RWPE1 (cell line): ENCODE measurements at regions not wholly inside any gene's neighbourhood (a gene's known extent, or its start where the extent isn't known, plus 50 kb on each side); places are given as distances from the start of the nearest gene placed in this dataset.

ENCODE experiments used
- CTCF ChIA-PET: fragments of 350-600 bp; sonication (Branson Sonifier 250); formaldehyde crosslinking; extraction: SDS; loops from one replicate; lab custom pipeline; 2021; lab: Yijun Ruan, JAX
- POLR2A ChIA-PET: fragments of 400-600 bp; formaldehyde crosslinking; extraction: SDS; loops from one replicate; lab custom pipeline; 2020; ENCODE audit warnings: antibody characterized with exemption; ENCODE audit not compliant: low non-redundant PET; lab: Yijun Ruan, JAX
- DNase-seq: peaks from one replicate; pipeline ENCODE4 v3.0.0; 2012; ENCODE audit warnings: low spot score
- H3K27ac ChIP-seq: fragments of 450-650 bp; 2 replicates; pipeline ENCODE4 v1.5.1; 2017
- CTCF ChIP-seq: fragments of 450-650 bp; conservative IDR thresholded peaks from 2 replicates; pipeline ENCODE4 v1.5.1; 2017; ENCODE audit warnings: low read depth, mild to moderate bottlenecking

- ChIA-PET CTCF (no interaction called here), POLR2A (no interaction called here)
- no peak for TF ChIP-seq CTCF
- no peak overlapping the region for H3K27ac ChIP-seq
- no peak for DNase-seq
Observed at GRCh38 chr7:110051372-110051771, 1039.6 kb upstream of the LRRN3 start.

GRCh38 chr7:110056331-110056730, 1034.6 kb upstream of the LRRN3 start:
- TF ChIP-seq CTCF = no peak
- no peak for DNase-seq
- ChIA-PET CTCF (no interaction called here), POLR2A (no interaction called here)
- no peak overlapping the region for H3K27ac ChIP-seq

- ChIA-PET CTCF (no interaction called here), POLR2A (no interaction called here)
- no peak overlapping the region for H3K27ac ChIP-seq
- no peak for TF ChIP-seq CTCF
- DNase-seq = no peak
Observed at GRCh38 chr7:110058401-110058800, 1032.5 kb upstream of the LRRN3 start.

- DNase-seq = no peak
- no peak for TF ChIP-seq CTCF
- ChIA-PET POLR2A (no interaction called here), CTCF (no interaction called here)
- H3K27ac ChIP-seq = no peak overlapping the region
Observed at GRCh38 chr7:110061387-110061786, 1029.5 kb upstream of the LRRN3 start.

- TF ChIP-seq CTCF = no peak
- ChIA-PET CTCF (no interaction called here), POLR2A (no interaction called here)
- DNase-seq = no peak
- no peak overlapping the region for H3K27ac ChIP-seq
Observed at GRCh38 chr7:110065121-110065520, 1025.8 kb upstream of the LRRN3 start.

- DNase-seq = no peak
- ChIA-PET CTCF (interaction anchor here (0.6 kb wide), 1 partner anchor 754 kb away, joined by 5 read pairs; no protein-coding TSS in a partner anchor), POLR2A (no interaction called here)
- H3K27ac ChIP-seq = no peak overlapping the region
- TF ChIP-seq CTCF = no peak
Observed at GRCh38 chr7:110066843-110067242, 1024.1 kb upstream of the LRRN3 start.

GRCh38 chr7:110071192-110071591, 1019.7 kb upstream of the LRRN3 start:
- no peak overlapping the region for H3K27ac ChIP-seq
- no peak for TF ChIP-seq CTCF
- CTCF ChIA-PET = no interaction called here
- POLR2A ChIA-PET = no interaction called here
- no peak for DNase-seq
